ENCODE measurements at regions not wholly inside any gene's neighbourhood (a gene's known extent, or its start where the extent isn't known, plus 50 kb on each side); places are given as distances from the start of the nearest gene placed in this dataset.

DNA sequence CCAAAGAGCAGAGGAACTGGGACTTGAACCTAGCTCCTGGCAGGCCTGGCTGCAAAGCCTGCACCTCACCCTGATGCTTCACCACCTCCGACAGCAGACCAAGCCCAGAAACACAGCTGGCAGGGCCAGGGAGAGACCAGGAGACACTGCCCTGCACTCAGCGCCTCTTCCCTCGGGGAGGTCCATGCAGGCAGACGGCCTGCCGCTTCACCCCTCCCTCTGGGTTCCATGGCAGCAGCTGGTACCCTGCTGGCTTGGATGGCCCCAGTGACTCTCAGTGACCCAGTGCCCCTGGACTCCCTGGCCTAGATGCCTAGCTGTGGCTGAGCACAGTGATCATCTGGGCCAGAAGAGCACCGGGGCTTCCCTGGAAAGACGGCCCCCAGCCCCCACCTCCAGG lies 65.3 kb upstream of the TARDBP start:
- Histone ChIP-seq H3K79me2 (replicated peaks; ENCODE audit: insufficient read depth, low read length) (no peaks in the 10 kb centered on the region), H3K9me3 (ENCODE audit: low read length) (no peaks in the 10 kb centered on the region), H3K36me3 (ENCODE audit: insufficient read depth, low read length) (no peaks in the 10 kb centered on the region), H4K20me1 (ENCODE audit: insufficient read depth) (no peaks in the 10 kb centered on the region), H3K4me2 (ENCODE audit: low read length) (no peak overlapping the region), H3K9me2 (ENCODE audit: insufficient read depth, low read length) (no peaks in the 10 kb centered on the region), H3F3A (ENCODE audit: insufficient read depth, low read length, poor library complexity, severe bottlenecking) (no peaks in the 10 kb centered on the region), H3K27ac (ENCODE audit: low read length) (no peak overlapping the region), H3K4me3 (ENCODE audit: low read length) (no peak overlapping the region), H2AFZ (ENCODE audit: low read depth, low read length) (no peak overlapping the region), H3K27me3 (ENCODE audit: insufficient read depth, low read depth, low read length) (no peaks in the 10 kb centered on the region), H3K9ac (ENCODE audit: low read length) (no peak overlapping the region)
- no peak for TF ChIP-seq TAF1 (IDR thresholded peaks at IDR 0.05; ENCODE audit: low read depth)
- TF ChIP-seq POLR2AphosphoS5 (IDR thresholded peaks at IDR 0.05): no peak
- TF ChIP-seq REST (IDR thresholded peaks at IDR 0.05; ENCODE audit: borderline replicate concordance): no peak
- no peak for TF ChIP-seq EZH2 (IDR thresholded peaks at IDR 0.05; ENCODE audit: borderline replicate concordance, insufficient read depth, low read length, poor library complexity, severe bottlenecking)
- TF ChIP-seq EP300 (conservative IDR thresholded peaks at IDR 0.05; ENCODE audit: poor library complexity, severe bottlenecking): no peak
- no peak for TF ChIP-seq MXI1 (conservative IDR thresholded peaks at IDR 0.05; ENCODE audit: poor library complexity, severe bottlenecking)
- no peak for TF ChIP-seq SMC3 (conservative IDR thresholded peaks at IDR 0.05; ENCODE audit: poor library complexity)
- TF ChIP-seq, protein P1, sequence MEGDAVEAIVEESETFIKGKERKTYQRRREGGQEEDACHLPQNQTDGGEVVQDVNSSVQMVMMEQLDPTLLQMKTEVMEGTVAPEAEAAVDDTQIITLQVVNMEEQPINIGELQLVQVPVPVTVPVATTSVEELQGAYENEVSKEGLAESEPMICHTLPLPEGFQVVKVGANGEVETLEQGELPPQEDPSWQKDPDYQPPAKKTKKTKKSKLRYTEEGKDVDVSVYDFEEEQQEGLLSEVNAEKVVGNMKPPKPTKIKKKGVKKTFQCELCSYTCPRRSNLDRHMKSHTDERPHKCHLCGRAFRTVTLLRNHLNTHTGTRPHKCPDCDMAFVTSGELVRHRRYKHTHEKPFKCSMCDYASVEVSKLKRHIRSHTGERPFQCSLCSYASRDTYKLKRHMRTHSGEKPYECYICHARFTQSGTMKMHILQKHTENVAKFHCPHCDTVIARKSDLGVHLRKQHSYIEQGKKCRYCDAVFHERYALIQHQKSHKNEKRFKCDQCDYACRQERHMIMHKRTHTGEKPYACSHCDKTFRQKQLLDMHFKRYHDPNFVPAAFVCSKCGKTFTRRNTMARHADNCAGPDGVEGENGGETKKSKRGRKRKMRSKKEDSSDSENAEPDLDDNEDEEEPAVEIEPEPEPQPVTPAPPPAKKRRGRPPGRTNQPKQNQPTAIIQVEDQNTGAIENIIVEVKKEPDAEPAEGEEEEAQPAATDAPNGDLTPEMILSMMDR (IDR thresholded peaks at IDR 0.05; ENCODE audit: poor library complexity, severe bottlenecking): no peak
- no peak for TF ChIP-seq RAD21 (conservative IDR thresholded peaks at IDR 0.05)

DNA sequence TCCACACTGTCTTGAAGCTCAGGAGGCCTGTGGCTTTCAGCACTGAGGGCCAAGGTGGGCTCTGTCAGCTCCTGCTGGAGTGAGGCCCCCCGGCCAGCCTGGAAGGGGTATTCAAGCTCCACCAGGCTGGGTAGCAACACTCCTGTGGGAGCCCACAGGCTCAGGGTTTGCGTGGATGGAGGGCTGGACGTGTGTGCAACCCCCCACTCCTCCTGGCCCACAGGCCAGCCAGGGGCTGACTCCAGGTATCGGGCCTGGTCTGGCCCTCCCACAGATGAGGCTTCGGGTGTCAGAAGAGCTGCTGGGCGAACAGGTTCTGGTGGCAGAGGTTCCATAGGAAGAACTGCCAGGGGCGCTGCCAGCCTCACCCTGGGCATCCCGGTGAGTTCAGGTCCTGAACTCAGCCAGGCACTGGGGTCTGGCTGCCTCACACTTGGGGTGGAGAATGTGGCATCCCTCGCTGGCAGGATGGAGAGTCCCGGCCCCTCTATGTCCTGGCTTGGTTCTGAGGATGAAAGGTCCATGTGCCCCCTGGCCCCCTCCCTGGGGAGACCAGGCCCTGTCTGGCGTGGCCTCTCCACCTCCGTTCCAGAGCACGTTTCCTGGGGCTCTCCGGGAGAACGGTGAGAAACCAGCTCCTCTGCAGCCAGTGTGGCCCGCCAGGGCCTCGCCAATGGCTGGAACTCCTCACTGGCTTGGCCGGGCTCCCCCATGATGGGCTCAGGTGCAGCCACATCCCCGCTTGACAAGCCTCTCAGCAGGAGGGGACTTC lies 64.6 kb upstream of the TARDBP start:
- Histone ChIP-seq H3K27me3 (ENCODE audit: insufficient read depth, low read depth, low read length) (no peaks in the 10 kb centered on the region), H3K27ac (ENCODE audit: low read length) (no peak overlapping the region), H3K9me2 (ENCODE audit: insufficient read depth, low read length) (no peaks in the 10 kb centered on the region), H3K4me3 (ENCODE audit: low read length) (no peak overlapping the region), H4K20me1 (ENCODE audit: insufficient read depth) (no peaks in the 10 kb centered on the region), H3K9ac (ENCODE audit: low read length) (no peak overlapping the region), H3F3A (ENCODE audit: insufficient read depth, low read length, poor library complexity, severe bottlenecking) (no peaks in the 10 kb centered on the region), H3K9me3 (ENCODE audit: low read length) (no peaks in the 10 kb centered on the region), H3K79me2 (replicated peaks; ENCODE audit: insufficient read depth, low read length) (no peaks in the 10 kb centered on the region), H2AFZ (ENCODE audit: low read depth, low read length) (no peak overlapping the region), H3K36me3 (ENCODE audit: insufficient read depth, low read length) (no peaks in the 10 kb centered on the region), H3K4me2 (ENCODE audit: low read length) (no peak overlapping the region)
- TF ChIP-seq RAD21 (conservative IDR thresholded peaks at IDR 0.05) (no peak), POLR2AphosphoS5 (IDR thresholded peaks at IDR 0.05) (no peak), EP300 (conservative IDR thresholded peaks at IDR 0.05; ENCODE audit: poor library complexity, severe bottlenecking) (no peak), MXI1 (conservative IDR thresholded peaks at IDR 0.05; ENCODE audit: poor library complexity, severe bottlenecking) (no peak), SMC3 (conservative IDR thresholded peaks at IDR 0.05; ENCODE audit: poor library complexity) (no peak), REST (IDR thresholded peaks at IDR 0.05; ENCODE audit: borderline replicate concordance) (no peak), EZH2 (IDR thresholded peaks at IDR 0.05; ENCODE audit: borderline replicate concordance, insufficient read depth, low read length, poor library complexity, severe bottlenecking) (no peak), TAF1 (IDR thresholded peaks at IDR 0.05; ENCODE audit: low read depth) (no peak)
- TF ChIP-seq, protein P1 (IDR thresholded peaks at IDR 0.05; ENCODE audit: poor library complexity, severe bottlenecking): no peak
